WTC11 (cell line): ENCODE measurements at regions not wholly inside any gene's neighbourhood (a gene's known extent, or its start where the extent isn't known, plus 50 kb on each side); places are given as distances from the start of the nearest gene placed in this dataset.

Experiments
- CREB1 ChIP-seq: sonication (generic); formaldehyde crosslinking; IDR thresholded peaks from 2 replicates; pipeline ENCODE4 v1.8.0; 2023; ENCODE audit warnings: mild to moderate bottlenecking, missing genetic modification reagents
- ELF4 ChIP-seq: sonication (generic); formaldehyde crosslinking; IDR thresholded peaks from 2 replicates; pipeline ENCODE4 v1.8.1; 2022; ENCODE audit warnings: low read depth, mild to moderate bottlenecking, moderate library complexity, missing genetic modification reagents
- JUN ChIP-seq: sonication (generic); formaldehyde crosslinking; IDR thresholded peaks from 2 replicates; pipeline ENCODE4 v1.8.0; 2023; ENCODE audit warnings: mild to moderate bottlenecking, missing genetic modification reagents
- NFYB ChIP-seq: sonication (generic); formaldehyde crosslinking; conservative IDR thresholded peaks from 2 replicates; pipeline ENCODE4 v1.8.0; 2022; ENCODE audit warnings: low read depth, missing genetic modification reagents
- SP1 ChIP-seq: sonication (generic); formaldehyde crosslinking; conservative IDR thresholded peaks from 2 replicates; pipeline ENCODE4 v1.8.1; 2022; ENCODE audit warnings: missing genetic modification reagents
- TF ChIP-seq, protein P1 (sequence below): fragments of 200-600 bp; IDR thresholded peaks from 2 replicates; pipeline ENCODE4 v1.8.0; 2022; ENCODE audit warnings: antibody characterized with exemption
- TF ChIP-seq, protein P2 (sequence below): sonication (generic); formaldehyde crosslinking; IDR thresholded peaks from 2 replicates; pipeline ENCODE4 v1.8.1; 2022; ENCODE audit warnings: low read depth, mild to moderate bottlenecking, moderate library complexity, missing genetic modification reagents, borderline replicate concordance
- TF ChIP-seq, protein P3 (sequence below): fragments of 250-450 bp; sonication (Bioruptor Pico); IDR thresholded peaks from 2 replicates; pipeline ENCODE4 v2.1.2; 2022; ENCODE audit warnings: mild to moderate bottlenecking, moderate library complexity
- TF ChIP-seq, protein P4 (sequence below): sonication (generic); formaldehyde crosslinking; conservative IDR thresholded peaks from 2 replicates; pipeline ENCODE4 v1.8.1; 2022; ENCODE audit warnings: mild to moderate bottlenecking, missing genetic modification reagents

DNA sequence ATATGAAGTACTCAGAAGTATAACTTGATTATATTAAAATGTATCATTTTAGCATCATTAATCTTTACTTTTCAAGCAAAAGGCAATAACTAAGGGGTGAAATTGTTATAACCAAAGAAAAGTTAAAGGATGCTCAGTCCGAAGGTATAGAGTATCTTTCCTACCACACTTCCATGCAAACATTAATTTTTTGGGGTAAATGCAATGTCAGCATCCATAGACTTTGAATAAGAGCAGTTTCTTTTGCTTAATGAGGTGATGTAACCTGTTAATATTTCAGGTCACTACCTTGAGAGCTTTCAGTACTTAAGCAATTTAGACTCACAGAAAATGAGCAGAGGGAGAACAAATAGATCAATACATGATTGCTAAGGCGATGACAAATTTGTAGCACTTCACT lies 1093.5 kb downstream of the PLA2G4A start:
- TF ChIP-seq, protein P1, sequence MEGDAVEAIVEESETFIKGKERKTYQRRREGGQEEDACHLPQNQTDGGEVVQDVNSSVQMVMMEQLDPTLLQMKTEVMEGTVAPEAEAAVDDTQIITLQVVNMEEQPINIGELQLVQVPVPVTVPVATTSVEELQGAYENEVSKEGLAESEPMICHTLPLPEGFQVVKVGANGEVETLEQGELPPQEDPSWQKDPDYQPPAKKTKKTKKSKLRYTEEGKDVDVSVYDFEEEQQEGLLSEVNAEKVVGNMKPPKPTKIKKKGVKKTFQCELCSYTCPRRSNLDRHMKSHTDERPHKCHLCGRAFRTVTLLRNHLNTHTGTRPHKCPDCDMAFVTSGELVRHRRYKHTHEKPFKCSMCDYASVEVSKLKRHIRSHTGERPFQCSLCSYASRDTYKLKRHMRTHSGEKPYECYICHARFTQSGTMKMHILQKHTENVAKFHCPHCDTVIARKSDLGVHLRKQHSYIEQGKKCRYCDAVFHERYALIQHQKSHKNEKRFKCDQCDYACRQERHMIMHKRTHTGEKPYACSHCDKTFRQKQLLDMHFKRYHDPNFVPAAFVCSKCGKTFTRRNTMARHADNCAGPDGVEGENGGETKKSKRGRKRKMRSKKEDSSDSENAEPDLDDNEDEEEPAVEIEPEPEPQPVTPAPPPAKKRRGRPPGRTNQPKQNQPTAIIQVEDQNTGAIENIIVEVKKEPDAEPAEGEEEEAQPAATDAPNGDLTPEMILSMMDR, result no peak
- TF ChIP-seq, protein P2, sequence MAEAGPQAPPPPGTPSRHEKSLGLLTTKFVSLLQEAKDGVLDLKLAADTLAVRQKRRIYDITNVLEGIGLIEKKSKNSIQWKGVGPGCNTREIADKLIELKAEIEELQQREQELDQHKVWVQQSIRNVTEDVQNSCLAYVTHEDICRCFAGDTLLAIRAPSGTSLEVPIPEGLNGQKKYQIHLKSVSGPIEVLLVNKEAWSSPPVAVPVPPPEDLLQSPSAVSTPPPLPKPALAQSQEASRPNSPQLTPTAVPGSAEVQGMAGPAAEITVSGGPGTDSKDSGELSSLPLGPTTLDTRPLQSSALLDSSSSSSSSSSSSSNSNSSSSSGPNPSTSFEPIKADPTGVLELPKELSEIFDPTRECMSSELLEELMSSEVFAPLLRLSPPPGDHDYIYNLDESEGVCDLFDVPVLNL, result no peak
- TF ChIP-seq, protein P3, sequence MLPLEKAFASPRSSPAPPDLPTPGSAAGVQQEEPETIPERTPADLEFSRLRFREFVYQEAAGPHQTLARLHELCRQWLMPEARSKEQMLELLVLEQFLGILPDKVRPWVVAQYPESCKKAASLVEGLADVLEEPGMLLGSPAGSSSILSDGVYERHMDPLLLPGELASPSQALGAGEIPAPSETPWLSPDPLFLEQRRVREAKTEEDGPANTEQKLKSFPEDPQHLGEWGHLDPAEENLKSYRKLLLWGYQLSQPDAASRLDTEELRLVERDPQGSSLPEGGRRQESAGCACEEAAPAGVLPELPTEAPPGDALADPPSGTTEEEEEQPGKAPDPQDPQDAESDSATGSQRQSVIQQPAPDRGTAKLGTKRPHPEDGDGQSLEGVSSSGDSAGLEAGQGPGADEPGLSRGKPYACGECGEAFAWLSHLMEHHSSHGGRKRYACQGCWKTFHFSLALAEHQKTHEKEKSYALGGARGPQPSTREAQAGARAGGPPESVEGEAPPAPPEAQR (CRISPR knock-in tag), result no peak
- no peak for TF ChIP-seq CREB1 (CRISPR knock-in tag)
- no peak for TF ChIP-seq NFYB
- TF ChIP-seq, protein P4, sequence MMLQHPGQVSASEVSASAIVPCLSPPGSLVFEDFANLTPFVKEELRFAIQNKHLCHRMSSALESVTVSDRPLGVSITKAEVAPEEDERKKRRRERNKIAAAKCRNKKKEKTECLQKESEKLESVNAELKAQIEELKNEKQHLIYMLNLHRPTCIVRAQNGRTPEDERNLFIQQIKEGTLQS, result no peak
- TF ChIP-seq SP1 (CRISPR knock-in tag), result no peak
- no peak for TF ChIP-seq JUN (CRISPR knock-in tag)
- no peak for TF ChIP-seq ELF4 (CRISPR knock-in tag)
